Vagina (tissue), 2 donors: ENCODE measurements at regions not wholly inside any gene's neighbourhood (a gene's known extent, or its start where the extent isn't known, plus 50 kb on each side); places are given as distances from the start of the nearest gene placed in this dataset.

Experiments
- POLR2A ChIP-seq, 2 donors: fragments of 450-650 bp; IDR thresholded peaks; one replicate each; pipeline ENCODE4 v1.6.1; 2017; ENCODE audit warnings: antibody characterized with exemption in 2 of 2, mild to moderate bottlenecking in 2 of 2, moderate library complexity in 2 of 2
- TF ChIP-seq, protein P1 (sequence below), 3 experiments: fragments of 450-650 bp in 2 of 3; fragments of 200-600 bp in 1 of 3; sonication (generic) in 1 of 3; IDR thresholded peaks; one replicate each; pipeline ENCODE4 v1.5.1; 2017 to 2019; ENCODE audit warnings: antibody characterized with exemption in 3 of 3, mild to moderate bottlenecking in 2 of 3, moderate library complexity in 2 of 3

DNA sequence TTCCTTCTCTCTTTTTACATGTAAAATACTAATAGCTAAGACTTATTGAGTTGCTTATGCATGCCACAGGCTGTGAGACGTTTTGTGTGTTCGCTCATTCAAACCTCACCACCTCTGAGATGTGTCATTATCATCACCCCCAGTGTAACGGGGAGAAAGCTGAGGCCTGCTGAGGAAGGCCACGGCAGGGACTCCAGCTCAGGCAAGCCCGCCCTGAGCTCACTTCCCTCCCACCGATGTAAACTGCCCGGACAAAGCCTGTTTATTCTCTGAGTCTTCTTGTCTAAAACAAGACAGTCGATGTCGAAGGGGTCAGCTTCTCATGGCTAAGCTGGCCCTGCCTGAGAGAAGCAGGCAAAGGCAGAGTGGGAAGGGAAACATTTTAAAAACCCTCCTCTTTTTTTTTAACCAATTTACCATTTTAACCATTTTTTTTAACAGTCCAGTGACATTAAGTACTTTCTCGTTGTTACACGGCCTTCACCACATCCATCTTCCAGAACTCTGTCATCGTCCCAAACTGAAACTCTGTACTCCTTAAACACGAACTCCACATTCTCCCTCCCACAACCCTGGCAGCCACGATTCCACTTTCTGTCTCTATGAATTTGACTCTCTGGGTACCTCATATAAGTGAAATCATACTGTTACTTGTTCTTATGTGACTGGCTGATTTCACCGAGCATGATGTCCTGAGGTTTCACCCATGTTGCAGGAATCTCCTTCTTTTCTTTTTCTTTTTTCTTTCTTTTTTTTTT is 204.8 kb upstream of the GALNT2 start:
- TF ChIP-seq, protein P1, sequence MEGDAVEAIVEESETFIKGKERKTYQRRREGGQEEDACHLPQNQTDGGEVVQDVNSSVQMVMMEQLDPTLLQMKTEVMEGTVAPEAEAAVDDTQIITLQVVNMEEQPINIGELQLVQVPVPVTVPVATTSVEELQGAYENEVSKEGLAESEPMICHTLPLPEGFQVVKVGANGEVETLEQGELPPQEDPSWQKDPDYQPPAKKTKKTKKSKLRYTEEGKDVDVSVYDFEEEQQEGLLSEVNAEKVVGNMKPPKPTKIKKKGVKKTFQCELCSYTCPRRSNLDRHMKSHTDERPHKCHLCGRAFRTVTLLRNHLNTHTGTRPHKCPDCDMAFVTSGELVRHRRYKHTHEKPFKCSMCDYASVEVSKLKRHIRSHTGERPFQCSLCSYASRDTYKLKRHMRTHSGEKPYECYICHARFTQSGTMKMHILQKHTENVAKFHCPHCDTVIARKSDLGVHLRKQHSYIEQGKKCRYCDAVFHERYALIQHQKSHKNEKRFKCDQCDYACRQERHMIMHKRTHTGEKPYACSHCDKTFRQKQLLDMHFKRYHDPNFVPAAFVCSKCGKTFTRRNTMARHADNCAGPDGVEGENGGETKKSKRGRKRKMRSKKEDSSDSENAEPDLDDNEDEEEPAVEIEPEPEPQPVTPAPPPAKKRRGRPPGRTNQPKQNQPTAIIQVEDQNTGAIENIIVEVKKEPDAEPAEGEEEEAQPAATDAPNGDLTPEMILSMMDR (IDR thresholded peaks at IDR 0.05): no peak
- no peak for TF ChIP-seq POLR2A (IDR thresholded peaks at IDR 0.05)
